GM19238 (cell line): ENCODE measurements at regions not wholly inside any gene's neighbourhood (a gene's known extent, or its start where the extent isn't known, plus 50 kb on each side); places are given as distances from the start of the nearest gene placed in this dataset.

Source experiments
- DNase-seq: peaks from one replicate; pipeline ENCODE4 v3.0.0; 2011; ENCODE audit warnings: low spot score; ENCODE audit not compliant: insufficient read length

- no peak for DNase-seq
These were observed 173.0 kb downstream of the DDX1 start for GRCh38 chr2:15764683-15765011.

GRCh38 chr2:15765211-15765610, 173.5 kb downstream of the DDX1 start:
- no peak for DNase-seq

DNA sequence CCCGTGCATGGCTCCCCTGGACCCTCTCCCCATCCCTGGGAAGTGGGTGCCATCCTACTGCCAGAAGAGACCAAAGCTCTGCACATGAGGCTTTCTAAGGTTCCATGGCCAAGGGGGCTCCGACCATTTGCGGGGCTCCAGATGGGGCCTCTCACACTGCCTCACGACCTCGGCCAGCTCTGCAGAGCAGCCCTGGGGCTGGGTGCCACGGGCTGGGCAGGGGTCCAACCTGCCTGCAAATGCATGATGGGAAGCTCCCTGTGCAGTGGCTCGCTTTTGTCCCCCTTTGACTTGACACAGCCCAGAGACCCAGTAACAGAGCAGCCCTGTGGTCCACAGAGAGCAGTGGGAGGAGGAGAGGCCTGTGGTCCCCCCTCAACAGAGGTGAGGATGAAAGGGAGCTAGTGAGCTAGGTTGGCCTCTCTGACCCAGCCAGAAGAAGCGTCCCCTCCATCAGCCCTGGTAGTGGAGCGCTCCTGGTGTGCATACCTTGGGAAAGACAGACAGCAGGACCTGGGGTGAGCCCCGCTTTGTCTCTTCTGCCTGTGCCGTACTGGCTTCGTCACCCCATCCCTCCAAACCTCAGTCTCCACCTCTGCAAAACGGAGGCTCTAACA, 174.1 kb downstream of the DDX1 start:
- no peak for DNase-seq

GRCh38 chr2:15766303-15766861, 174.0 kb upstream of the MYCN start:
- DNase-seq: no peak

GRCh38 chr2:15766911-15767597, 173.3 kb upstream of the MYCN start:
- DNase-seq: no peak

DNA sequence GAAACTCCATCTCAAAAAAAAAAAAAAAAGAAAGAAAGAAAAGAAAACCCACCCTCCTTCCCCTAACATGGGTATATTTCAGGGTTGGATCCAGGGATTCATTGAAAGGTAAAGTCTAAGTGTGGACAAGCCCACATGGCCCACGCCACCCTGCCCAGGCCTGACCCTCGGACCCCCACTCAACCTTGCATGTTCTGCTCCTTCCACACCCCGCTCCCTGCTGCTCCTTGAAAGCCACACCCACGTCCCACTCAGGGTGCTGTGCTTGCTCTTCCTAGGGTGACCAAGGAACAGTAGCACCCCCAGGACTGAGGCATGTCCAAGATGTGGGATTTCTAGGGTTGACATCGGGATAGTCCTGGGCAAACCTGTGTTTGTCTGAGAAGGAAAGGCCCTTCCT, 172.7 kb upstream of the MYCN start:
- DNase-seq: no peak

DNA sequence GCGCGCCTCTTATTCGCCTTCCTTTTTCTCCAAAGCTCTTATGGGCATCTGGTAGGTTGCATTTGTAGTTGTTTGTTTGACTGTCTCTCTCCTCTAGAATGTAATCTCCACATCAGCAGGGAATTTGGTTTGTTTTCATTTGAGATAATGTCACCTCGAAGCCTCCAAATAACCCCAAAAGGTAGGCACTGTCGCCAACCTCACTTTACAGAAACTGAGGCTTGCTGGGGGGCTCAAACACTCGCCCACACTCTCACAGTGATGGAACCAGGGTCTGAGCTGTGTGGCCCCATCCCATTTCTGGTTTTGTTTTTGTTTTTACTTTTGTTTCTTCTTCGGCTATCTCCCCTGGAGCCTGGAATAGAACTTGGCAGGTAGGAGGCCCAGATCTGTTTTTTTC, 172.2 kb upstream of the MYCN start:
- DNase-seq: no peak

DNA sequence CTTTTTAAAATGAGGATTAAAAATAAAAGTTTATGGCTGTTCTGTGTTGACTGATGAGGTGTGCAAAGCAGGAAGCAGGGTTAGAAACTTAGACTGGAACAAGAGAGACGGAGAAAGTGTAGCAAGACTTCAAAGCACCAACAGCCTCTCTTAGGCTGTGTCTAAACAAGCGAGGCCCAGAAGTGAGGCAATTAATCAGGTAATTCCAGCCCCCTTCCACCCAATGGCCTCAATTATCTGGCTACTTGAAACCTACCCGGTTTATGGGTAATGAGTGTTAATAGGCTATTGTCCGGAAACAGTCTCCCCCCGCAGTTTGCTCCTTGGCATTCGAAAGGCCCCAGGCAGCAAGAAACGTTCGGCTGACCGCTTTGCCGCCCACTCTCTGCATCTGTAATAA, 171.7 kb upstream of the MYCN start:
- no peak for DNase-seq

- no peak for DNase-seq
These were observed 171.1 kb upstream of the MYCN start for GRCh38 chr2:15769235-15769634.

- DNase-seq: no peak
These were observed 170.4 kb upstream of the MYCN start for GRCh38 chr2:15769676-15770547.

GRCh38 chr2:15770606-15771005, 169.7 kb upstream of the MYCN start:
- no peak for DNase-seq

- DNase-seq: no peak
These were observed 169.2 kb upstream of the MYCN start for GRCh38 chr2:15771124-15771523.

DNA sequence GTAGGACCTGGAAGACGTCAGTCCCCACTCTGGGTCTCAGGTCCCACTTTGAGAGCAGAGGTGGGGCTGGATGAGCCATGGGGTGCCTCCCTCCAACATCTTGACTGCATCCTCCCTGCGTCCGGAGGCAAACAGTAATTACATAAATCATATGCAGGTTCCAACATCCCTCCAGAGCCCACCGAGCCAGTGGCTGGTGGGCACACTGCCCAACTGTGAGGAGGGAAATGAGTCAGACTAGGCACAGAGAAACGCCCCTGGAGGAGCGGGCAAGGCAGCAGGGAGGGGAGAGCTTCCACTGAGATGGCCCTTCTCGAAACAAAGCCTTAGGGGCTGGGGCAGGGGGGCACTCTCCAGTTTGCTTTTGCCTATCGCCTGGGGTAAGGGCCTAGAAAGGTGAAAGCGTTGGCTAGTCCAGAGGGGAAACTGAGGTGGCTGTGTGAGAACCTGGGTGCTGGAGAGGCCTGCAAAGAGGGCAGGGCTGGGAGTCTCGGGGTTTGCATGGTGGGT, 168.2 kb upstream of the MYCN start:
- DNase-seq: no peak

DNA sequence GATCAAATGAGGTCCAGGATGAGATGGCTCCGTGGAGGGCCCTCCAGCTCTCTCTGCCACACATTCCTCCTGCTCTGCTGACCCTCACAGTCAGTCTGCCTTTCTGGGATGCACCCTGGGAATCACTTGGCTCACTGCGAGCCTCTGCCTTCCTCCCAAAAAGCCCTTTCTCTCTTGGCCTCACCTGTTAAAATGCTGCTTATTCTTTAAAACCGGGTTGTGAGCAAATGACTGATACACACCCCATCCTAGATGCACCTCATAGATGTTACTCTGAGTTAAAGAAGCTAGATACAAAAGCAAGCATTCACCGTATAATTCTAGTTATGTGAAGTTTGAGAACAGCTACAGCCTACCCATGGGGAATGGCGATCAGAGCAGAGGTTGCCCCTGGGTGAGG, 167.7 kb upstream of the MYCN start:
- no peak for DNase-seq

DNA sequence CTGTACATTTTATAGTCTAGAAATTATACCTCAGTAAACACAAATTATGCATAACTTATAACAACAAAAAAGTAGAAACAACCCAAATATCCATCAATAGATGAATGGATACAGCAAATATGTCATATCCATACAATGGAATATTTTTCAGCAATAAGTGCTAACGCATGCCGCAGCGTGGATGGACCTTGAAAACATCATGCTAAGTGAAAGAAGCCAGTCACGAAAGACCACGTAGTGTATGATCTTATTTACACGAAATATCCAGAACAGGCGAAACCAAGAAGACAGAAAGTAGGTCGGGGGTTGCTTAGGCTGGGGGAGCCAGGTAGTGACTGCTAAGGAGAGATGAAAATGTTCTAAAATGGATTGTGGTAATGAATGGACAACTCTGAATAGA, 167.1 kb upstream of the MYCN start:
- DNase-seq: no peak

DNA sequence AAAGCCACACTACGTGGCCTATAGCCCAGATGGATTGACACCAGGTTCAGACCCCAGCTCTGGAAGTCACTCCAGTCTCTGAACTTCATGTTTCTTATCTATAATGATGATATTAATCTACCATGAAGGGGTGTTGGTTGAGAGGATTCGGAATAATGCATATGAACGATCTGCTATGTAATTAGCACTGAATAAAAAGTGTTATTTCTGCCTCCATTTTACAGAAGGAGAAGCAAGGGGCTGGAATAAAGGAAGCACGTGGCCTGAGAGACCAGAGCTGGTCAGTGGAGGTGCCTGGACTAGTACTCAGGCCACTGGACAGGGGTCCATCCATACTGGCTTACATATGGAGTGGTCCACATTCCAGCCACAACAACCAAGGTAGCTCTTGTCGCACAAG, 166.5 kb upstream of the MYCN start:
- DNase-seq: no peak

DNA sequence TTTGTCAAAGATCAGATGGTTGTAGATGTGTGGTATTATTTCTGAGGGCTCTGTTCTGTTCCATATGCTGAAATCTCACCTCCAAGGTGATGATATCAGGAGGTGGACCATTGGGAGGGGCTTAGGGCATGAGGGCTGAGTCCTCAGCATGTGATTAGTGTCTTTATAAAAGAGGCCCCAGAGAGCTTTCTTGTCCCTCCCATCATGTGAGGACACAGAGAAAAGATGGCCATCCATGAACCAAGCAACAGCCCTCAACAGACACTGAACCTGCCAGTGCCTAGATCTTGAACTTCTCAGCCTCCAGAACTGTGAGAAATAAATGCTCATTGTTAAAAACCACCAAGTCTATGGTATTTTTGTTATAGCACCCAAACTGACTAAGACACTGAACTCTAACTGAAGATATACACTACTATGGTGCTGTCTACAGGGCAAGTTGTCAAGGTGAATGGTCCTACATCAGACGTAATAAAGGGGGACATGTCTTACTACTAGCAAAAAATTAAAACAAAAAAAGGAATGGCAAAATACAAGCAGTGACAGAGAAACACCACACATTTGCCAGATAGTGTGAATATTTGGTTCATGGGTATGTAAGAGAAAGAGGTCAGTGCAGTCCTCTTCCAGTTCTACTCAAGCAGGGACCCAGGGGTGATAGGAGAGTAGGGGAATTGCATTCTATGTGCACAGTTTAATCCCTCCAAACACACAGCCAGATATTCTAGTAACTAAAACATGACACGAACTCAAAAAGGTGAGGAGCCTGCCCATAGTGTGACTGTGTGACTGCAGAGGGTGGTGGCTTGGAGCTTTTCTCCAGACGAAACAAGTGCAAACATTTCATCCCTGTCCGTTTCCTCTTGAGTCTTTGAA, 164.4 kb upstream of the MYCN start:
- DNase-seq: no peak

- no peak for DNase-seq
These were observed 163.8 kb upstream of the MYCN start for GRCh38 chr2:15776629-15776919.

GRCh38 chr2:15776992-15777702, 163.2 kb upstream of the MYCN start:
- no peak for DNase-seq

GRCh38 chr2:15777795-15778371, 162.5 kb upstream of the MYCN start:
- no peak for DNase-seq
